DND-41 (cell line): ENCODE measurements at regions not wholly inside any gene's neighbourhood (a gene's known extent, or its start where the extent isn't known, plus 50 kb on each side); places are given as distances from the start of the nearest gene placed in this dataset.

Experiments used
- CTCF ChIP-seq: IDR thresholded peaks from 2 replicates; pipeline ENCODE4 v1.5.1; 2012; ENCODE audit warnings: borderline replicate concordance, low read length, moderate library complexity, mild to moderate bottlenecking; ENCODE audit not compliant: poor library complexity, severe bottlenecking; ENCODE audit errors: extremely low read depth
- EZH2 ChIP-seq: IDR thresholded peaks from 3 replicates; pipeline ENCODE4 v1.6.1; 2012; ENCODE audit warnings: borderline replicate concordance, low read depth, mild to moderate bottlenecking, moderate library complexity, low read length, inconsistent platforms; ENCODE audit not compliant: severe bottlenecking

GRCh38 chr6:8858854-8859331 lies 423.5 kb upstream of the SLC35B3 start:
- no peak for TF ChIP-seq CTCF
- no peak for TF ChIP-seq EZH2
